WTC11 (cell line): ENCODE measurements at regions not wholly inside any gene's neighbourhood (a gene's known extent, or its start where the extent isn't known, plus 50 kb on each side); places are given as distances from the start of the nearest gene placed in this dataset.

Source experiments
- ATAC-seq: fragments of 200-7000 bp; cut with Tn5 transposase; 2 replicates; pipeline ENCODE4 v1.10.0; 2021; ENCODE audit warnings: mild to moderate bottlenecking, moderate library complexity
- CTCF ChIA-PET: fragments of 300-600 bp; sonication (Branson Sonifier 250); formaldehyde crosslinking; loops from one replicate; lab custom pipeline; 2021; ENCODE audit warnings: antibody characterized with exemption; lab: Charles Lee
- POLR2A ChIA-PET: fragments of 350-600 bp; sonication (Branson Sonifier 250); formaldehyde crosslinking; loops from one replicate; lab custom pipeline; 2021; ENCODE audit warnings: antibody characterized with exemption; lab: Charles Lee
- DNase-seq: peaks from one replicate; pipeline ENCODE4 v3.0.0; 2021; ENCODE audit warnings: low spot score
- H3K27ac Mint-ChIP-seq: 2 replicates; pipeline ENCODE4 v1.8.0; 2021; ENCODE audit warnings: mixed read lengths
- H3K27me3 Mint-ChIP-seq: 2 replicates; pipeline ENCODE4 v1.8.0; 2021; ENCODE audit warnings: low read depth, mild to moderate bottlenecking, moderate library complexity, mixed read lengths
- H3K36me3 Mint-ChIP-seq: 2 replicates; pipeline ENCODE4 v1.8.0; 2021; ENCODE audit warnings: mixed read lengths
- H3K4me1 Mint-ChIP-seq: 2 replicates; pipeline ENCODE4 v1.8.0; 2022; ENCODE audit warnings: mixed read lengths
- H3K4me3 Mint-ChIP-seq: 2 replicates; pipeline ENCODE4 v1.8.0; 2021; ENCODE audit warnings: mild to moderate bottlenecking, moderate library complexity, mixed read lengths
- H3K9me3 Mint-ChIP-seq: 2 replicates; pipeline ENCODE4 v1.8.0; 2021; ENCODE audit warnings: mixed read lengths
- ATF1 ChIP-seq: sonication (generic); formaldehyde crosslinking; IDR thresholded peaks from 2 replicates; pipeline ENCODE4 v1.8.1; 2023; ENCODE audit warnings: mild to moderate bottlenecking, moderate library complexity, missing genetic modification reagents
- CREB1 ChIP-seq: sonication (generic); formaldehyde crosslinking; IDR thresholded peaks from 2 replicates; pipeline ENCODE4 v1.8.0; 2023; ENCODE audit warnings: mild to moderate bottlenecking, missing genetic modification reagents
- EMX1 ChIP-seq: fragments of 250-450 bp; sonication (Bioruptor Pico); IDR thresholded peaks from 2 replicates; pipeline ENCODE4 v1.8.0; 2021; ENCODE audit warnings: mild to moderate bottlenecking
- FOXJ3 ChIP-seq: sonication (generic); formaldehyde crosslinking; IDR thresholded peaks from 2 replicates; pipeline ENCODE4 v1.9.0; 2021; ENCODE audit warnings: missing genetic modification reagents, mild to moderate bottlenecking, borderline replicate concordance
- FOXK1 ChIP-seq: sonication (generic); formaldehyde crosslinking; IDR thresholded peaks from 2 replicates; pipeline ENCODE4 v1.8.0; 2022; ENCODE audit warnings: mild to moderate bottlenecking, moderate library complexity, missing genetic modification reagents
- GTF2I ChIP-seq: fragments of 250-450 bp; sonication (Bioruptor Pico); conservative IDR thresholded peaks from 2 replicates; pipeline ENCODE4 v1.4.0; 2021; ENCODE audit warnings: mild to moderate bottlenecking
- JAZF1 ChIP-seq: fragments of 250-450 bp; sonication (Bioruptor Pico); IDR thresholded peaks from 2 replicates; pipeline ENCODE4 v1.9.0; 2021; ENCODE audit warnings: moderate library complexity, mild to moderate bottlenecking, inconsistent platforms
- NFATC4 ChIP-seq: fragments of 250-450 bp; sonication (Bioruptor Pico); IDR thresholded peaks from 2 replicates; pipeline ENCODE4 v1.9.0; 2021; ENCODE audit warnings: mild to moderate bottlenecking
- RELA ChIP-seq: sonication (generic); formaldehyde crosslinking; IDR thresholded peaks from 2 replicates; pipeline ENCODE4 v1.8.1; 2022; ENCODE audit warnings: missing genetic modification reagents, mild to moderate bottlenecking, borderline replicate concordance
- RORB ChIP-seq: fragments of 250-450 bp; sonication (Bioruptor Pico); IDR thresholded peaks from 2 replicates; pipeline ENCODE4 v1.9.0; 2021; ENCODE audit warnings: mild to moderate bottlenecking
- SMAD3 ChIP-seq: sonication (generic); formaldehyde crosslinking; IDR thresholded peaks from 2 replicates; pipeline ENCODE4 v1.8.0; 2022; ENCODE audit warnings: missing genetic modification reagents, mild to moderate bottlenecking, borderline replicate concordance
- SMAD4 ChIP-seq: sonication (generic); formaldehyde crosslinking; IDR thresholded peaks from 2 replicates; pipeline ENCODE4 v1.8.0; 2022; ENCODE audit warnings: mild to moderate bottlenecking, missing genetic modification reagents
- TEAD1 ChIP-seq: sonication (generic); formaldehyde crosslinking; IDR thresholded peaks from 2 replicates; pipeline ENCODE4 v1.8.0; 2022; ENCODE audit warnings: mild to moderate bottlenecking, missing genetic modification reagents
- ZNF263 ChIP-seq: sonication (generic); formaldehyde crosslinking; IDR thresholded peaks from 2 replicates; pipeline ENCODE4 v1.8.1; 2022; ENCODE audit warnings: low read depth, mild to moderate bottlenecking, moderate library complexity, missing genetic modification reagents
- TF ChIP-seq, protein P1 (sequence below): fragments of 250-450 bp; sonication (Bioruptor Pico); IDR thresholded peaks from 2 replicates; pipeline ENCODE4 v2.1.2; 2022; ENCODE audit warnings: mild to moderate bottlenecking, moderate library complexity
- TF ChIP-seq, protein P2 (sequence below): sonication (generic); formaldehyde crosslinking; conservative IDR thresholded peaks from 2 replicates; pipeline ENCODE4 v1.8.1; 2023; ENCODE audit warnings: mild to moderate bottlenecking, low read depth, missing genetic modification reagents, moderate library complexity
- TF ChIP-seq, protein P3 (sequence below): sonication (generic); formaldehyde crosslinking; IDR thresholded peaks from 2 replicates; pipeline ENCODE4 v1.8.1; 2023; ENCODE audit warnings: mild to moderate bottlenecking, missing genetic modification reagents, moderate library complexity
- TF ChIP-seq, protein P4 (sequence below): fragments of 250-450 bp; sonication (Bioruptor Pico); IDR thresholded peaks from 2 replicates; pipeline ENCODE4 v1.9.0; 2021; ENCODE audit warnings: mild to moderate bottlenecking
- TF ChIP-seq, protein P5 (sequence below): sonication (generic); formaldehyde crosslinking; IDR thresholded peaks from 2 replicates; pipeline ENCODE4 v1.8.0; 2023; ENCODE audit warnings: missing genetic modification reagents, mild to moderate bottlenecking, borderline replicate concordance
- TF ChIP-seq, protein P6 (sequence below): fragments of 250-450 bp; sonication (Bioruptor Pico); IDR thresholded peaks from 2 replicates; pipeline ENCODE4 v1.8.0; 2021; ENCODE audit warnings: mild to moderate bottlenecking

DNA sequence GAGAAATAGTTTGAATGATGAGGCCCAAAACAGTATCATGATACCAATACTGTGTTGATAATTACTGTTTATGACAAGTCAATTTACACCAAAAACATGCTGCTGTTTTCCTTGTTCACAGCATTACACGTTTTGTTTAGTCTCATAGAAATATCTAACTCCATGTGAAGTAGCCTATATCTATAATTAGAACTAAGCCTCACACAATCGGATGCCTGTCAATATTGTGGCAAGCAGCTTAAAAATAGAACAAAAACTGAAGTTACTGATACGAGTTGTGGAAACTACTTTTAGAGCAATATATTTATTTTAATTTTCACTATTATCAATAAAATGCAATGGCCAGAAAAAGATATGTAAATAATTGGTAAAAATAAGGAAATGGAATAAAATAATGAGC, 470.8 kb downstream of the ZEB2 start (continued):
- TF ChIP-seq, protein P1, sequence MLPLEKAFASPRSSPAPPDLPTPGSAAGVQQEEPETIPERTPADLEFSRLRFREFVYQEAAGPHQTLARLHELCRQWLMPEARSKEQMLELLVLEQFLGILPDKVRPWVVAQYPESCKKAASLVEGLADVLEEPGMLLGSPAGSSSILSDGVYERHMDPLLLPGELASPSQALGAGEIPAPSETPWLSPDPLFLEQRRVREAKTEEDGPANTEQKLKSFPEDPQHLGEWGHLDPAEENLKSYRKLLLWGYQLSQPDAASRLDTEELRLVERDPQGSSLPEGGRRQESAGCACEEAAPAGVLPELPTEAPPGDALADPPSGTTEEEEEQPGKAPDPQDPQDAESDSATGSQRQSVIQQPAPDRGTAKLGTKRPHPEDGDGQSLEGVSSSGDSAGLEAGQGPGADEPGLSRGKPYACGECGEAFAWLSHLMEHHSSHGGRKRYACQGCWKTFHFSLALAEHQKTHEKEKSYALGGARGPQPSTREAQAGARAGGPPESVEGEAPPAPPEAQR (CRISPR knock-in tag), result no peak
- TF ChIP-seq, protein P2, sequence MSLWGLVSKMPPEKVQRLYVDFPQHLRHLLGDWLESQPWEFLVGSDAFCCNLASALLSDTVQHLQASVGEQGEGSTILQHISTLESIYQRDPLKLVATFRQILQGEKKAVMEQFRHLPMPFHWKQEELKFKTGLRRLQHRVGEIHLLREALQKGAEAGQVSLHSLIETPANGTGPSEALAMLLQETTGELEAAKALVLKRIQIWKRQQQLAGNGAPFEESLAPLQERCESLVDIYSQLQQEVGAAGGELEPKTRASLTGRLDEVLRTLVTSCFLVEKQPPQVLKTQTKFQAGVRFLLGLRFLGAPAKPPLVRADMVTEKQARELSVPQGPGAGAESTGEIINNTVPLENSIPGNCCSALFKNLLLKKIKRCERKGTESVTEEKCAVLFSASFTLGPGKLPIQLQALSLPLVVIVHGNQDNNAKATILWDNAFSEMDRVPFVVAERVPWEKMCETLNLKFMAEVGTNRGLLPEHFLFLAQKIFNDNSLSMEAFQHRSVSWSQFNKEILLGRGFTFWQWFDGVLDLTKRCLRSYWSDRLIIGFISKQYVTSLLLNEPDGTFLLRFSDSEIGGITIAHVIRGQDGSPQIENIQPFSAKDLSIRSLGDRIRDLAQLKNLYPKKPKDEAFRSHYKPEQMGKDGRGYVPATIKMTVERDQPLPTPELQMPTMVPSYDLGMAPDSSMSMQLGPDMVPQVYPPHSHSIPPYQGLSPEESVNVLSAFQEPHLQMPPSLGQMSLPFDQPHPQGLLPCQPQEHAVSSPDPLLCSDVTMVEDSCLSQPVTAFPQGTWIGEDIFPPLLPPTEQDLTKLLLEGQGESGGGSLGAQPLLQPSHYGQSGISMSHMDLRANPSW, result no peak
- TF ChIP-seq RELA (CRISPR knock-in tag), result no peak
- TF ChIP-seq SMAD3 (CRISPR knock-in tag), result no peak
- TF ChIP-seq, protein P3, sequence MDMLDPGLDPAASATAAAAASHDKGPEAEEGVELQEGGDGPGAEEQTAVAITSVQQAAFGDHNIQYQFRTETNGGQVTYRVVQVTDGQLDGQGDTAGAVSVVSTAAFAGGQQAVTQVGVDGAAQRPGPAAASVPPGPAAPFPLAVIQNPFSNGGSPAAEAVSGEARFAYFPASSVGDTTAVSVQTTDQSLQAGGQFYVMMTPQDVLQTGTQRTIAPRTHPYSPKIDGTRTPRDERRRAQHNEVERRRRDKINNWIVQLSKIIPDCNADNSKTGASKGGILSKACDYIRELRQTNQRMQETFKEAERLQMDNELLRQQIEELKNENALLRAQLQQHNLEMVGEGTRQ, result no peak
- no peak for TF ChIP-seq RORB (CRISPR knock-in tag)
- TF ChIP-seq FOXK1 (CRISPR knock-in tag), result no peak
- no peak for TF ChIP-seq SMAD4 (CRISPR knock-in tag)
- TF ChIP-seq, all 79 proteins: peak for 0

DNA sequence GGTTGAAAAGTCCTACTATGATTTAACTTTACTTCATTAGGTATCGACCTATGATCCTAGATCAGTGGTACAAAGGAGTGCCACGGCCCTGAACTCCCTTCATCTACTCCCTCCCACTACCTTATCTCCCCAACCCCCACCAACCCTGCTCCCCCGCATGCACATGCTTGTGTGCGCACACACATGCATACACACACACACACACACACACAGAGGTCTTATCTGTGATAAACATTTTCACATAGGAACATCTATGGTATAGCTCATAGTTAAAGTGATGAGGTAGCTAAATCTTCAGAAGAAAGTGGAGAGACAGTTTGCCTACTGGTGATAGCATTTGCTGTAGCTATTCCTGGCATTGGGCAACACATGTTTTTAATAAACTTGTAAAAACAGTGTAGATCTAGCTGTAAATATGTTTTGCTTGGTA, 471.3 kb downstream of the ZEB2 start:
- TF ChIP-seq JAZF1, result no peak
- ChIA-PET POLR2A (no interaction called here), CTCF (no interaction called here)
- no peaks in the 10 kb centered on the region for H3K9me3 Mint-ChIP-seq
- H3K36me3 Mint-ChIP-seq, result no peaks in the 10 kb centered on the region
- H3K27ac Mint-ChIP-seq, result no peak overlapping the region
- no peaks in the 10 kb centered on the region for H3K27me3 Mint-ChIP-seq
- ATAC-seq (no peak), DNase-seq (no peak)
- H3K4me1 Mint-ChIP-seq, result no peaks in the 10 kb centered on the region
- no peak overlapping the region for H3K4me3 Mint-ChIP-seq

DNA sequence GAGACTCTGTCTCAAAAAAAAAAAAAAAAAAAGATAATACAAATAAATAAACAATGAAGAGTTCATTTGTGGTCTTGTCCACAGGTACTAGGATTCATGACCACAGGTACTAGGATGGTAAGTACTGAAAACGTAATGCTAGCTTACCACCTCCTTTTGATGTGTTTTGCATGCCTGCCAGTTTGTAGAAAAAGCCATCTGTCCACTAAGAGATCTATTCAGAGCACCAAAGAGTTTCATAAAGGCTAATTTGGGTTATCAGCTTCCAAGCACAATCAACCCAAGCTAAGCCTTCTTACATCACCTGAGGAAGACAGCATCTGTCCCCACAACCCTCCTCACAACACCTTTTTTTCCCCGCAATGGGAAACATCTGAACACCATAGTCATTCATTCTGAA, 477.2 kb downstream of the ZEB2 start:
- Mint-ChIP-seq H3K27me3 (no peaks in the 10 kb centered on the region), H3K9me3 (no peaks in the 10 kb centered on the region), H3K4me3 (no peak overlapping the region), H3K27ac (no peak overlapping the region), H3K4me1 (peaks cover 9% of the 10 kb centered on the region), H3K36me3 (no peaks in the 10 kb centered on the region)
- ATAC-seq, result no peak
- DNase-seq, result no peak
- POLR2A ChIA-PET, result interaction anchor here (0.6 to 0.7 kb wide), 2 partner anchors 33 to 116 kb away, joined by 3 to 6 read pairs; no protein-coding TSS in a partner anchor
- CTCF ChIA-PET, result interaction anchor here (0.7 kb wide), 1 partner anchor 228 kb away, joined by 3 read pairs; no protein-coding TSS in a partner anchor
- TF ChIP-seq, protein P4, sequence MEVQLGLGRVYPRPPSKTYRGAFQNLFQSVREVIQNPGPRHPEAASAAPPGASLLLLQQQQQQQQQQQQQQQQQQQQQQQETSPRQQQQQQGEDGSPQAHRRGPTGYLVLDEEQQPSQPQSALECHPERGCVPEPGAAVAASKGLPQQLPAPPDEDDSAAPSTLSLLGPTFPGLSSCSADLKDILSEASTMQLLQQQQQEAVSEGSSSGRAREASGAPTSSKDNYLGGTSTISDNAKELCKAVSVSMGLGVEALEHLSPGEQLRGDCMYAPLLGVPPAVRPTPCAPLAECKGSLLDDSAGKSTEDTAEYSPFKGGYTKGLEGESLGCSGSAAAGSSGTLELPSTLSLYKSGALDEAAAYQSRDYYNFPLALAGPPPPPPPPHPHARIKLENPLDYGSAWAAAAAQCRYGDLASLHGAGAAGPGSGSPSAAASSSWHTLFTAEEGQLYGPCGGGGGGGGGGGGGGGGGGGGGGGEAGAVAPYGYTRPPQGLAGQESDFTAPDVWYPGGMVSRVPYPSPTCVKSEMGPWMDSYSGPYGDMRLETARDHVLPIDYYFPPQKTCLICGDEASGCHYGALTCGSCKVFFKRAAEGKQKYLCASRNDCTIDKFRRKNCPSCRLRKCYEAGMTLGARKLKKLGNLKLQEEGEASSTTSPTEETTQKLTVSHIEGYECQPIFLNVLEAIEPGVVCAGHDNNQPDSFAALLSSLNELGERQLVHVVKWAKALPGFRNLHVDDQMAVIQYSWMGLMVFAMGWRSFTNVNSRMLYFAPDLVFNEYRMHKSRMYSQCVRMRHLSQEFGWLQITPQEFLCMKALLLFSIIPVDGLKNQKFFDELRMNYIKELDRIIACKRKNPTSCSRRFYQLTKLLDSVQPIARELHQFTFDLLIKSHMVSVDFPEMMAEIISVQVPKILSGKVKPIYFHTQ (CRISPR knock-in tag), result no peak
- TF ChIP-seq, protein P5, sequence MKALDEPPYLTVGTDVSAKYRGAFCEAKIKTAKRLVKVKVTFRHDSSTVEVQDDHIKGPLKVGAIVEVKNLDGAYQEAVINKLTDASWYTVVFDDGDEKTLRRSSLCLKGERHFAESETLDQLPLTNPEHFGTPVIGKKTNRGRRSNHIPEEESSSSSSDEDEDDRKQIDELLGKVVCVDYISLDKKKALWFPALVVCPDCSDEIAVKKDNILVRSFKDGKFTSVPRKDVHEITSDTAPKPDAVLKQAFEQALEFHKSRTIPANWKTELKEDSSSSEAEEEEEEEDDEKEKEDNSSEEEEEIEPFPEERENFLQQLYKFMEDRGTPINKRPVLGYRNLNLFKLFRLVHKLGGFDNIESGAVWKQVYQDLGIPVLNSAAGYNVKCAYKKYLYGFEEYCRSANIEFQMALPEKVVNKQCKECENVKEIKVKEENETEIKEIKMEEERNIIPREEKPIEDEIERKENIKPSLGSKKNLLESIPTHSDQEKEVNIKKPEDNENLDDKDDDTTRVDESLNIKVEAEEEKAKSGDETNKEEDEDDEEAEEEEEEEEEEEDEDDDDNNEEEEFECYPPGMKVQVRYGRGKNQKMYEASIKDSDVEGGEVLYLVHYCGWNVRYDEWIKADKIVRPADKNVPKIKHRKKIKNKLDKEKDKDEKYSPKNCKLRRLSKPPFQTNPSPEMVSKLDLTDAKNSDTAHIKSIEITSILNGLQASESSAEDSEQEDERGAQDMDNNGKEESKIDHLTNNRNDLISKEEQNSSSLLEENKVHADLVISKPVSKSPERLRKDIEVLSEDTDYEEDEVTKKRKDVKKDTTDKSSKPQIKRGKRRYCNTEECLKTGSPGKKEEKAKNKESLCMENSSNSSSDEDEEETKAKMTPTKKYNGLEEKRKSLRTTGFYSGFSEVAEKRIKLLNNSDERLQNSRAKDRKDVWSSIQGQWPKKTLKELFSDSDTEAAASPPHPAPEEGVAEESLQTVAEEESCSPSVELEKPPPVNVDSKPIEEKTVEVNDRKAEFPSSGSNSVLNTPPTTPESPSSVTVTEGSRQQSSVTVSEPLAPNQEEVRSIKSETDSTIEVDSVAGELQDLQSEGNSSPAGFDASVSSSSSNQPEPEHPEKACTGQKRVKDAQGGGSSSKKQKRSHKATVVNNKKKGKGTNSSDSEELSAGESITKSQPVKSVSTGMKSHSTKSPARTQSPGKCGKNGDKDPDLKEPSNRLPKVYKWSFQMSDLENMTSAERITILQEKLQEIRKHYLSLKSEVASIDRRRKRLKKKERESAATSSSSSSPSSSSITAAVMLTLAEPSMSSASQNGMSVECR, result no peak
- TF ChIP-seq JAZF1 (no peak), GTF2I (CRISPR knock-in tag) (no peak), FOXJ3 (no peak), ATF1 (no peak), NFATC4 (CRISPR knock-in tag) (no peak), TEAD1 (CRISPR knock-in tag) (no peak), CREB1 (no peak), EMX1 (CRISPR knock-in tag) (no peak), ZNF263 (CRISPR knock-in tag) (no peak)
- TF ChIP-seq, protein P6, sequence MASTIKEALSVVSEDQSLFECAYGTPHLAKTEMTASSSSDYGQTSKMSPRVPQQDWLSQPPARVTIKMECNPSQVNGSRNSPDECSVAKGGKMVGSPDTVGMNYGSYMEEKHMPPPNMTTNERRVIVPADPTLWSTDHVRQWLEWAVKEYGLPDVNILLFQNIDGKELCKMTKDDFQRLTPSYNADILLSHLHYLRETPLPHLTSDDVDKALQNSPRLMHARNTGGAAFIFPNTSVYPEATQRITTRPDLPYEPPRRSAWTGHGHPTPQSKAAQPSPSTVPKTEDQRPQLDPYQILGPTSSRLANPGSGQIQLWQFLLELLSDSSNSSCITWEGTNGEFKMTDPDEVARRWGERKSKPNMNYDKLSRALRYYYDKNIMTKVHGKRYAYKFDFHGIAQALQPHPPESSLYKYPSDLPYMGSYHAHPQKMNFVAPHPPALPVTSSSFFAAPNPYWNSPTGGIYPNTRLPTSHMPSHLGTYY, result no peak
